22Rv1 (cell line): ENCODE measurements at regions not wholly inside any gene's neighbourhood (a gene's known extent, or its start where the extent isn't known, plus 50 kb on each side); places are given as distances from the start of the nearest gene placed in this dataset.

Source experiments
- CTCF ChIP-seq: fragments of 450-650 bp; IDR thresholded peaks from 2 replicates; pipeline ENCODE4 v1.5.1; 2017; ENCODE audit warnings: mild to moderate bottlenecking
- ZFX ChIP-seq: fragments of 450-650 bp; IDR thresholded peaks from 2 replicates; pipeline ENCODE4 v1.6.1; 2017; ENCODE audit warnings: antibody characterized with exemption, borderline replicate concordance

- no peak for TF ChIP-seq CTCF
- no peak for TF ChIP-seq ZFX
Observed at GRCh38 chr17:79215631-79216030, 141.0 kb downstream of the ENGASE start.
